MM.1S (cell line): ENCODE measurements at regions not wholly inside any gene's neighbourhood (a gene's known extent, or its start where the extent isn't known, plus 50 kb on each side); places are given as distances from the start of the nearest gene placed in this dataset.
A peak's percentile ranks its signal among the peaks of the same experiment; 100 is the strongest.

Experiments used
- DNase-seq: peaks from one replicate; pipeline ENCODE4 v3.0.0-alpha.2; 2015
- H2AFZ ChIP-seq: fragments of 300-600 bp; sonication (generic); 2 replicates; pipeline ENCODE4 v1.6.0; 2016; ENCODE audit warnings: antibody characterized with exemption, low read length
- H3F3A ChIP-seq: fragments of 300-600 bp; sonication (generic); 2 replicates; pipeline ENCODE4 v1.6.1; 2016; ENCODE audit warnings: mild to moderate bottlenecking, antibody characterized with exemption, low read length, moderate library complexity, mixed read lengths; ENCODE audit not compliant: insufficient read depth
- H3K27ac ChIP-seq: fragments of 300-600 bp; sonication (generic); 2 replicates; pipeline ENCODE4 v1.5.1; 2016; ENCODE audit warnings: mild to moderate bottlenecking, low read length
- H3K27me3 ChIP-seq: fragments of 300-600 bp; sonication (generic); replicated peaks from 2 replicates; pipeline ENCODE4 v1.6.0; 2016; ENCODE audit warnings: low read length; ENCODE audit not compliant: insufficient read depth
- H3K36me3 ChIP-seq: fragments of 300-600 bp; sonication (generic); replicated peaks from 2 replicates; pipeline ENCODE4 v1.6.1; 2016; ENCODE audit warnings: mild to moderate bottlenecking, low read length, mixed read lengths; ENCODE audit not compliant: insufficient read depth
- H3K4me1 ChIP-seq: fragments of 300-600 bp; sonication (generic); 2 replicates; pipeline ENCODE4 v1.6.1; 2016; ENCODE audit warnings: low read length, mixed read lengths
- H3K4me2 ChIP-seq: fragments of 300-600 bp; sonication (generic); 2 replicates; pipeline ENCODE4 v1.6.0; 2016; ENCODE audit warnings: low read depth, low read length
- H3K4me3 ChIP-seq: fragments of 300-600 bp; sonication (generic); 2 replicates; pipeline ENCODE4 v1.5.1; 2016; ENCODE audit warnings: low read length, mixed read lengths
- H3K79me2 ChIP-seq: fragments of 300-600 bp; sonication (generic); 2 replicates; pipeline ENCODE4 v1.6.1; 2016; ENCODE audit warnings: mixed run types, low read length, mixed read lengths
- H3K9ac ChIP-seq: fragments of 300-600 bp; sonication (generic); 2 replicates; pipeline ENCODE4 v1.6.1; 2016; ENCODE audit warnings: low read length, mixed read lengths
- H3K9me2 ChIP-seq: fragments of 300-600 bp; sonication (generic); replicated peaks from 2 replicates; pipeline ENCODE4 v1.6.1; 2016; ENCODE audit warnings: mild to moderate bottlenecking, low read length, mixed read lengths; ENCODE audit not compliant: insufficient read depth
- H3K9me3 ChIP-seq: fragments of 300-600 bp; sonication (generic); replicated peaks from 2 replicates; pipeline ENCODE4 v1.6.1; 2016; ENCODE audit warnings: mild to moderate bottlenecking, low read length, mixed read lengths; ENCODE audit not compliant: insufficient read depth
- H4K20me1 ChIP-seq: fragments of 300-600 bp; sonication (generic); 2 replicates; pipeline ENCODE4 v1.6.1; 2016; ENCODE audit warnings: mild to moderate bottlenecking, low read length, moderate library complexity, mixed read lengths; ENCODE audit not compliant: insufficient read depth
- CTCF ChIP-seq: fragments of 300-600 bp; sonication (generic); IDR thresholded peaks from 2 replicates; pipeline ENCODE4 v1.5.1; 2016; ENCODE audit warnings: antibody characterized with exemption, low read length, mixed read lengths
- EZH2 ChIP-seq: fragments of 300-600 bp; sonication (generic); optimal IDR thresholded peaks from 2 replicates; pipeline ENCODE3; 2017; ENCODE audit warnings: low read depth, mild to moderate bottlenecking, antibody characterized with exemption, low read length, mixed read lengths
- EZH2phosphoT487 ChIP-seq: fragments of 300-600 bp; sonication (generic); IDR thresholded peaks from 2 replicates; pipeline ENCODE4 v1.6.1; 2018; ENCODE audit warnings: antibody characterized with exemption, low read length

- H2AFZ ChIP-seq: no peak overlapping the region
- H3K4me2 ChIP-seq: no peak overlapping the region
- no peaks in the 10 kb centered on the region for H3K79me2 ChIP-seq
- no peak for DNase-seq
- H4K20me1 ChIP-seq: no peaks in the 10 kb centered on the region
- no peaks in the 10 kb centered on the region for H3K9me3 ChIP-seq
- no peaks in the 10 kb centered on the region for H3K9me2 ChIP-seq
- H3K27ac ChIP-seq: no peak overlapping the region
- no peaks in the 10 kb centered on the region for H3F3A ChIP-seq
- no peaks in the 10 kb centered on the region for H3K36me3 ChIP-seq
- H3K27me3 ChIP-seq: no peaks in the 10 kb centered on the region
- H3K4me3 ChIP-seq: no peak overlapping the region
- TF ChIP-seq EZH2 (no peak), EZH2phosphoT487 (no peak), CTCF (no peak)
- no peak overlapping the region for H3K9ac ChIP-seq
- no peaks in the 10 kb centered on the region for H3K4me1 ChIP-seq
These were observed 89.7 kb downstream of the TFAP2C start for GRCh38 chr20:56718816-56719215.

GRCh38 chr20:56720620-56721213 is 91.6 kb downstream of the TFAP2C start:
- H3K4me3 ChIP-seq: no peak overlapping the region
- H3K27me3 ChIP-seq: no peaks in the 10 kb centered on the region
- no peak for TF ChIP-seq EZH2phosphoT487
- no peak overlapping the region for H3K9ac ChIP-seq
- DNase-seq: no peak
- no peak overlapping the region for H3K4me2 ChIP-seq
- H3K36me3 ChIP-seq: no peaks in the 10 kb centered on the region
- H3K79me2 ChIP-seq: no peaks in the 10 kb centered on the region
- H2AFZ ChIP-seq: no peak overlapping the region
- no peak overlapping the region for H3K27ac ChIP-seq
- H3K9me3 ChIP-seq: no peaks in the 10 kb centered on the region
- no peaks in the 10 kb centered on the region for H3K9me2 ChIP-seq
- H3F3A ChIP-seq: no peaks in the 10 kb centered on the region
- no peaks in the 10 kb centered on the region for H4K20me1 ChIP-seq
- H3K4me1 ChIP-seq: no peaks in the 10 kb centered on the region

GRCh38 chr20:56722042-56722441 is 92.9 kb downstream of the TFAP2C start:
- Histone ChIP-seq H3K27ac (no peak overlapping the region), H3K9me2 (no peaks in the 10 kb centered on the region), H3K27me3 (no peaks in the 10 kb centered on the region), H2AFZ (0 out of 2 replicates have a peak overlapping the region, but pooled peaks have one; percentile 27), H3K9me3 (no peaks in the 10 kb centered on the region), H3F3A (no peaks in the 10 kb centered on the region), H3K4me1 (no peaks in the 10 kb centered on the region), H3K9ac (no peak overlapping the region), H3K4me2 (no peak overlapping the region), H3K79me2 (no peaks in the 10 kb centered on the region), H3K4me3 (no peak overlapping the region), H4K20me1 (no peaks in the 10 kb centered on the region), H3K36me3 (no peaks in the 10 kb centered on the region)
- DNase-seq: no peak
- TF ChIP-seq EZH2 (no peak), EZH2phosphoT487 (no peak), CTCF (no peak)

- Histone ChIP-seq H3K79me2 (no peaks in the 10 kb centered on the region), H2AFZ (no peak overlapping the region)
- no peak for TF ChIP-seq CTCF
- no peak for TF ChIP-seq EZH2
- no peak for TF ChIP-seq EZH2phosphoT487
These were observed 94.2 kb downstream of the TFAP2C start for GRCh38 chr20:56723331-56723730.

More at GRCh38 chr20:56723331-56723730, 94.2 kb downstream of the TFAP2C start:
- no peaks in the 10 kb centered on the region for H3K27me3 ChIP-seq
- no peaks in the 10 kb centered on the region for H3K36me3 ChIP-seq
- H3K9ac ChIP-seq: no peak overlapping the region
- DNase-seq: no peak
- no peaks in the 10 kb centered on the region for H3K9me2 ChIP-seq
- H3K4me2 ChIP-seq: no peak overlapping the region
- H3F3A ChIP-seq: no peaks in the 10 kb centered on the region
- H3K27ac ChIP-seq: no peak overlapping the region
- H4K20me1 ChIP-seq: no peaks in the 10 kb centered on the region
- no peaks in the 10 kb centered on the region for H3K9me3 ChIP-seq
- no peaks in the 10 kb centered on the region for H3K4me1 ChIP-seq
- H3K4me3 ChIP-seq: no peak overlapping the region
